Activated CD8-positive, alpha-beta memory T cell treated with anti-CD3 and anti-CD28 coated beads, Interleukin-2, amount 50 U/mL, for 24 hours (primary cell): ENCODE measurements at regions not wholly inside any gene's neighbourhood (a gene's known extent, or its start where the extent isn't known, plus 50 kb on each side); places are given as distances from the start of the nearest gene placed in this dataset.
"Not testable (repeated sequence)": the region's sequence is repeated elsewhere in the genome, so short reads cannot be mapped to it uniquely, and the experiment has no call there.

Experiments used
- DNase-seq: peaks from one replicate; pipeline ENCODE4 v3.0.0-alpha.2; 2020; ENCODE audit errors: extremely low read depth

GRCh38 chr7:106448992-106449859 is 164.4 kb upstream of the NAMPT start:
- no peak for DNase-seq

GRCh38 chr7:106448346-106448991 is 163.7 kb upstream of the NAMPT start:
- DNase-seq = no peak

- no peak for DNase-seq
Measured at GRCh38 chr7:106447318-106447847, 162.6 kb upstream of the NAMPT start.

- DNase-seq = not testable (repeated sequence)
Measured at GRCh38 chr7:106445366-106445765, 160.6 kb upstream of the NAMPT start.

- no peak for DNase-seq
Measured at GRCh38 chr7:106444068-106444655, 159.4 kb upstream of the NAMPT start.

- no peak for DNase-seq
Measured at GRCh38 chr7:106443156-106443555, 158.4 kb upstream of the NAMPT start.

- DNase-seq = no peak
Measured at GRCh38 chr7:106442476-106442875, 157.7 kb upstream of the NAMPT start.

GRCh38 chr7:106441343-106441742 is 156.6 kb upstream of the NAMPT start:
- DNase-seq = not testable (repeated sequence)

GRCh38 chr7:106436933-106437332 is 152.2 kb upstream of the NAMPT start:
- not testable (repeated sequence) for DNase-seq

GRCh38 chr7:106433377-106433776 is 148.6 kb upstream of the NAMPT start:
- no peak for DNase-seq

- no peak for DNase-seq
Measured at GRCh38 chr7:106430535-106431455, 146.0 kb upstream of the NAMPT start.

- no peak for DNase-seq
Measured at GRCh38 chr7:106430103-106430502, 145.3 kb upstream of the NAMPT start.

GRCh38 chr7:106426803-106427202 is 142.0 kb upstream of the NAMPT start:
- DNase-seq = no peak

GRCh38 chr7:106425017-106425719 is 140.4 kb upstream of the NAMPT start:
- DNase-seq = peak; percentile 56

GRCh38 chr7:106424476-106425016 is 139.8 kb upstream of the NAMPT start:
- DNase-seq = no peak

GRCh38 chr7:106423821-106424475 is 139.2 kb upstream of the NAMPT start:
- DNase-seq = no peak

GRCh38 chr7:106423111-106423510 is 138.3 kb upstream of the NAMPT start:
- DNase-seq = no peak

- no peak for DNase-seq
Measured at GRCh38 chr7:106421181-106421762, 136.5 kb upstream of the NAMPT start.

GRCh38 chr7:106420736-106421135 is 136.0 kb upstream of the NAMPT start:
- DNase-seq = no peak

GRCh38 chr7:106420210-106420609 is 135.4 kb upstream of the NAMPT start:
- no peak for DNase-seq
